ENCODE measurements at regions not wholly inside any gene's neighbourhood (a gene's known extent, or its start where the extent isn't known, plus 50 kb on each side); places are given as distances from the start of the nearest gene placed in this dataset.

- no peak for DNase-seq
Observed at GRCh38 chrX:39616098-39616729, 481.5 kb downstream of the BCOR start.

DNA sequence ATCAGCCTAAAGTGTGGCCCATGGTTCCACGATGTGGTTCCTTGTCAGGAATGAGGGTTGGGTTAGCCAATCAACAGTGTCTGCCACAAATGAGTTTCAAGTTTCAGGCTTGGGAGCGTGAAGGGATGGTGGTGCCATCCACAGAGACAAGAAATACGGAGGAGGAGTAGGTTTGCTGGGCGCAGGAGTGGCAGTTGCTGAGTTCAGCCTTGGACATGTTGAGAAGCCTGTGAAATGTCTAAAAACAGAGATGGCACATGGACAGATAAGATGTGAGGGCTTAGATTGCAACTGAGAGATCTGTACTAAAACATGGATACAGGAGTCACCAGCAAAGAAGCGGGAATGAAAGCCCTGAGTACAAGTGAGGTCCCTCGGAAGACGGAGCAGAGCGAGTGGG is 481.0 kb downstream of the BCOR start:
- DNase-seq, result no peak

DNA sequence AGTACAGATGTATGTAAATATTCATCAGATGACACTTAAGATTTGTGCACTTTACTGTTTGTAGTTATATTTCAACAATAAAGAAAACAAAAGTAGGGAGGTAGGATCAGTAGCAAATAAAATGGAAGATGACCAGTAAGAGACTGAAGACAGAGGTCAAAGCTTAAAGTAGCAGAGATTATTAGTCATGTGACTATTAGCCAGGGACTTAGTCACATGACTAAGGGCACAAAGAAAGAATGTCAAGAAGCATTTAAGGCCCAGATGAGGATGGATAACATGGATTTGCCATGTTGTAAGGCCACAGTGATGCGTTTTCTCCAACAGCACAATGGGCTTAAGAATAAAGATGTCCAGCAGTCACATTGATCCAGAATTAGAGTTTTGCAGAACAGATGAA is 479.6 kb downstream of the BCOR start:
- DNase-seq, result no peak

GRCh38 chrX:39619182-39620009 is 478.4 kb downstream of the BCOR start:
- DNase-seq, result no peak

- no peak for DNase-seq
Observed at GRCh38 chrX:39624166-39624565, 473.6 kb downstream of the BCOR start.

- no peak for DNase-seq
Observed at GRCh38 chrX:39625810-39626209, 471.9 kb downstream of the BCOR start.

DNA sequence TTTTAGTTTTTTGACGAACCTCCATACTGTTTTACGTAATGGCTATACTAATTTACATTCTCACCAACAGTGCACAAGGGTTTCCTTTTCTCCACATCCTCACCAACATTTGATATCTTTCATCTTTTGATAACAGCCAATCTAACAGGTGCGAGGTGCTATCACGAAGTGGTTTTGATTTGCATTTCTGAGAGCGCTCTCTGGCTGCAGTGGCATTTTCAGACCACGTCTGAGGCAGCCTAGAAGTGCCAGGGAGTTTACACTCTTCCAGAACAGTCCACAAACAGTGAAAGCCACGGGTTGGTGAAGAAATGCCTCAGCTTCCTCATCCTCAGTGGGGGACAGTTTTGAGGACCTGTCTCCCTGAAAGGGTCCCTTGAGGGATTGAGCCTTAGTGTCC is 471.0 kb downstream of the BCOR start:
- DNase-seq, result no peak

GRCh38 chrX:39627257-39627656 is 470.5 kb downstream of the BCOR start:
- peak; percentile 32 for DNase-seq

- DNase-seq, result no peak
Observed at GRCh38 chrX:39629001-39629400, 468.8 kb downstream of the BCOR start.

- no peak for DNase-seq
Observed at GRCh38 chrX:39630344-39630743, 467.4 kb downstream of the BCOR start.

- no peak for DNase-seq
Observed at GRCh38 chrX:39631276-39632229, 466.2 kb downstream of the BCOR start.

GRCh38 chrX:39633293-39633692 is 464.5 kb downstream of the BCOR start:
- peak; percentile 71 for DNase-seq

- DNase-seq, result no peak
Observed at GRCh38 chrX:39636481-39636880, 461.3 kb downstream of the BCOR start.

DNA sequence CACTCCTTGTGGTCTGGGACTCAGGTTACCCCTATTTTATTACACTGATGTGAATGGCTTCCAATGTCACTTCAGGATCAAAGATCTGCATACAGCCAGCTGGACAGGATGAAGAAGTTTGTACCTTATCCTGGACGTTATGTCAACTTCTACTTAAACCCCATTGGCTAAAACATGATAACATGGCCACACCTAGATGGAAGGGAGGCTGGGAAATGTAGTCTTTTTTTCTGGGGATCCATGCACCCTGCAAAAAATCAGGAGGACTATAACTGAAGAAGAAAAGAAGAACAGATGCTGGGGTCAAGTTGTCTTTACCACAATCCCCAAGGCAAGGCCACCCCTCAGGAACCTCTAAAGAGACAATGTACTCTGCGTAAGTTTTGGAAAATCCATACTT is 459.2 kb downstream of the BCOR start:
- DNase-seq, result no peak

DNA sequence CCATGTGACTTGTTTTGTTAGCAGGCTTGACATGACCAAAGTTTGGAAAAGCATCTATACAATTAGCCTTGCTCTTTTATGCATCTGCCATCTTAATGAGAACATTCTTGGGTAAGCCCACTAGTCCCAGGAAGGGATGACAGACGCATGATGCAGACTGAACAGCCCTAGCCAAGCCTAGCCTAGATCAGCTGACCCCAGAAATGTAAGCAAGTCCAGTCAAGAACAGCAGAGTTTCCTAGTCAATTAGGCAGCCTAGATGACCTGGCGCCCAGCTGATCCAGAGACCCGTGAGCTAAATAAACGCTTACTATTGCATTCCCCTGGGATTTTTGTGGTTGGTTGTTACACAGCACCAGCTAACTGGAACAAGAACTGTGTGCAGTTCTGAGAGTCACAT is 457.9 kb downstream of the BCOR start:
- DNase-seq, result no peak

DNA sequence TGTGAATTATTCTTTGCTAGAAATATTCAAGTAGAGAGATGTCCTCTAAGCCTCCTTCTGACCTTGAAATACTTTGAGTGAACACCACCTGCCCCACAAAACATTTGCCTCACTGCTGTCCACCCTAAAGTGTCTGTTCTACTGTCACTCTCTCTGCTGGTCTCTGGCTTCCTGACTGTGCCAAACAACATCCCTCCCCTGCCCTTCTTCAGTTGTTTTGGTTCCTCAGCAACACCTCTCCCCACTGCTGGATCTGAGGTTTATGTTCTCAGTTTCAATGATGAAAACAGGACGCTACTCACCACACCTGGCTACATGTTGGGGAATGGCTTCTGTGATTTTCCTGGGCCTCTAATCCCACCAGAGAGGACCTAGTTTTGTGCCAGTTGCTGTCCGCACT is 456.9 kb downstream of the BCOR start:
- no peak for DNase-seq

DNA sequence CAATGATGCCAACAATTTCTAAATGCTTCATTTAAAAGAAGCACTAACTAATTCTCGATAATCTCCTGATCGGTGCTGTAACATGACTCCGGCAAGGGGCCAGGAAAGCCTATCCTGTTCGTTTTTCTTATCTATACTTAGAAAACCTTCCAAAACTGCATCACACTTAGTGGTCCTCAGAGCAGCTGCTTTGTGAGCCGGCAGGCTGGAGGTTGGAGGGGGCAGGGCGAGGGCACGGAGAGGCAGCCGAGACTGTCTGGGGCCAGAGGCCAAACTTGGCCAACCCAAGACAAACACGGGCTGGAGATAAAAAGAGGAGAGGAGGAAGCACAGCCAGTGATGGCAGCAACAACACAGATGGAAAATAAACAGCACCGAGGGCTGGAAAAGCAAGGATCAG is 455.7 kb downstream of the BCOR start:
- no peak for DNase-seq

DNA sequence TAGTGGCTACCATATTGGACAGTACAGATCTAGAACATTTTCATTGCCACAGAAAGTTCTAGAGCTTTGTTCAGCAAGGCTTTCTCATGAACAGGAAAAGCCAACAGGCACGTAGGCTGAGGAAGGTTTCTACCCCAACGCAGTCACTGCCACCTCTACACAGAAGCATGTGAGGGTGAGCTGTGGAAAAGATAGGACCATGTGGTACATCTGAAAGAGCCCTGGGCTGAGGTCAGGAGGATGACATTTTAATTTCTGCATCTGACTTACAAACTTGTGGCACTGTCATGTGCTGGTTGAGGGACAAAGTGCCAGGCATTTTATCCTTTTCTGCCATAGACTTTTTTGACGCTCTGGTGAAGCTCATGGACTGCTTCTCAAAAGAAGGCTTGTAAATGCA is 454.2 kb downstream of the BCOR start:
- no peak for DNase-seq

DNA sequence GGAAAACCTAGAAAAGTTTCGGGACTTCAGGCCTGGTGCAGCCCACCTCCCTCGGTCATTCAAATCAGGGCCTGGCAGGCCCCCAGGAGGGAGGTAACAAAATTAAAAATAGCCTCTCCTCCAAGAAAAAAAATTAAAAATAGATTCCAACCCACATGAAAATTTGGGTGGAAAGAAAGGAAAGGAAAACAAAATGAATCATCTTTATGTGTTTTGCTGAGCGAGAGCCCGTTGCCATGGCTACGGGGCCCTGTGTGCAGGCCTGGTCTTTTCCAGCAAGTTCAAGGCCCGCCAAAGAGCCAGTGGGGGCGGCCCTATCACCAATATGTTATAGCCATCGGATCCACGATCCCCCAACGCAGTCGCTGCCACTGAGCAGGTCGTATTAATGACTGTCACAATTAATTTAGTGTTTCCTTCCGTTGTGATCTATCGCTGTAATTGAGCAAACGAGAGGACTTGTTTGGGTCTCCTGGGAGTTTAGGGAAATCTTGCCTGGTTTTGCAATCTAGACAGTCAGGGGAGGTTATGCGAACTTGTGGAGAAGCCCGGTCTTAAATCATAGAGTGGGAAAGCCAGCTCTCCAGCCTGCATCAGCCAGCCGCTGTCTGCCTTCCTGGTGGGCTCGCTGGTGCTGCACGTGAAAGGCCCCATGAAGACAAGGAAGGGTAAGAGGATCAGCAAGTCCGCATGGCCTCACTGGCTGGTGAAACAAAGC is 452.4 kb downstream of the BCOR start:
- no peak for DNase-seq

GRCh38 chrX:39648548-39649254 is 449.1 kb downstream of the BCOR start:
- DNase-seq, result no peak

GRCh38 chrX:39650768-39651347 is 446.9 kb downstream of the BCOR start:
- no peak for DNase-seq

DNA sequence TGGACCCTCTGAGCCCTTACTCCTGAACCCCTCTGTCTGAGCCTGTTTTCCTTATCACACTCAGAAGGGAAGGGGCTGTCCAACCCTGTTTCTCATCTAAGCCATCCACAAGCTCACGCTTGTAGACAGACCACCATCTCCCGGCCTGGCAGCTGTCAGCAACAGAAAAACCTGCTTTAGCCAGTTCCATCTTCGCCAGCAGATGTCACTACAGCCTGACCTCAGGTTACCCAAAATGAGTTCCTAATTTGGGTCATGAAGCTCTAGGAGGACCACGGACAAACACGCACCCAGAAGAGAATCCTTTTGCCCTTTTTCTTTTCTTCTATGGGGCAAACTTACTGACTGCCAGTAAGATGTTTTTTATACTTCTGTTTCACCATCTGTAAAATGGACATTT is 445.4 kb downstream of the BCOR start:
- peak; percentile 16 for DNase-seq
